Stimulated activated CD4-positive, alpha-beta T cell treated with anti-CD3 and anti-CD28 coated beads, Interleukin-4, amount 100 ng/mL, for 24 hours (primary cell): ENCODE measurements at regions not wholly inside any gene's neighbourhood (a gene's known extent, or its start where the extent isn't known, plus 50 kb on each side); places are given as distances from the start of the nearest gene placed in this dataset.
"Not testable (repeated sequence)": the region's sequence is repeated elsewhere in the genome, so short reads cannot be mapped to it uniquely, and the experiment has no call there.

Experiments used
- DNase-seq: peaks from one replicate; pipeline ENCODE4 v3.0.0-alpha.2; 2020

- DNase-seq, result no peak
Observed at GRCh38 chr4:111441687-111442086, 703.6 kb upstream of the FAM241A start.

DNA sequence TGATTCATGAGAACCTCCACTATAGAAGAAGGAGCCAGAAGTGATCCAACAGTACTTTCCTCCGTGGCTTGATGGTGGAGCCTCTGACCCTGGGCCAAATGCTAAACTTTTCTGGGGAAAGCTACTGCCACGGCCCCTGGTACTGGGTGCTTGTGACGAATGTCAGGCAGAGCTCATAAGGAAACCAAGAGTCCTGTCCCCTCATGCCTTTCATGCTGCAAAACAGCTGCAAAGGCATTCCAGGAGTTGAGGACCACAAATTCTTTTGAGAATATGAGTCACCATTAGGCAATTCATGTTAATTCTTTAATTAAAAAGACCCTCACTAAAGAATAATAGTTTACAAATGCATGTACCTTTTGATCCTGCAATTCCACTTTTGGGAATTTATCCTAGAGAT is 700.4 kb upstream of the FAM241A start:
- not testable (repeated sequence) for DNase-seq

- no peak for DNase-seq
Observed at GRCh38 chr4:111449657-111450056, 695.6 kb upstream of the FAM241A start.

GRCh38 chr4:111450867-111451266 is 694.4 kb upstream of the FAM241A start:
- no peak for DNase-seq

- no peak for DNase-seq
Observed at GRCh38 chr4:111453216-111453615, 692.0 kb upstream of the FAM241A start.

GRCh38 chr4:111454961-111455360 is 690.3 kb upstream of the FAM241A start:
- DNase-seq, result no peak

- DNase-seq, result no peak
Observed at GRCh38 chr4:111464251-111465045, 680.8 kb upstream of the FAM241A start.

DNA sequence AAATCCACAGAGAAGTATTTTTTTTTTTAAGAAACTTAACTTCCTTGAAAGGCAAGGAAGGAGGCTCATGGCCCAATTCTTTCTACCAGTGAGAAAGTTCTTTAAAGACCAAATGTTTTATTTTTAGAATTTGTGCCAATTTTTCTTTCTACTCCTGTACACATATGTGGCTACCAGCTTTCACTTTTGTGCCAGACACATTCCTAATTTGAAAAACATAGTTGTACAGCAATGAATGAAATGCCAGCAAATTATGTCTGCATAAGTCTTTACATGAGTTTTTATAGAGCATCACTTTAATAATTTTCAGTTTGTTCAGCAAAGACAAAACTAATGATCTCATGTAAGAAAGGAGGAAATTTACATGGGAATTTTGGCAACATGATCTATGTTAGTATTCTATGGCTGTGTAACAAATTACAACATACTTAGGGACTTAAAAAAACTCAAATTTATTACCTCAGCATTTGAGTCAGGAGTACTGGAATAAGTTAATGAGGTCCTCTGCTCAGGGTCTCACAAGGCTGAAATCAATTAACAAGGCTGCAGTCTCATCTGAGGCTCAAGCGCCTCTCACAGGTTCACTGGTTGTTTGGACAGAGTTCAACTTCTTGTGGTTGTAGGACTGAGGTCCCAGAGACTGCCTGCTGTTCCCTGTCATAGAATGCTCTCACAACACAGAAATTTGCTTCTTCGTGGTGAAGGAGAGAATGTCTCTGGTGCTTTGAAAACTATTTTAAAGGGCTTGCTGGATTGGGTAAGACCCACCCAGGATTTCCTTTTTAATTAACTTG is 678.2 kb upstream of the FAM241A start:
- no peak for DNase-seq

- DNase-seq, result no peak
Observed at GRCh38 chr4:111475001-111475400, 670.3 kb upstream of the FAM241A start.

DNA sequence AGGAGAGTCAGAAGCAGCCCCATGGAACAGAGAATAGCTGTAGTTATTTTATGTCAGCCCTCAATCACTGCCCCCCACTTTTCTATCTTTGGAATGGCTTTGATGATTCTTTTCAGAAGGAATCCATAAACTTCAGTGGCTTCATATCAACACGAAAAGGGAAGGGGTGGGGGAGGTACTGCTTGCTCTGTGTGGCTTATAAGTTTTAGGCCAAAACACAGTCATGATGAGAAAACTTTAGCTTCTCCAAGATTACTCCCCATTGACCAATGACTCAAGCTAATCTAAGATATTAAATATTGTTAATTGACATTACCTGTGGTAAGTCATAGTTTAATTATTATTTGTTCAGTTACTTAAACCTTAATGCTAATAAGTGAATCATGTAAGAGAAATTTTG is 669.6 kb upstream of the FAM241A start:
- DNase-seq, result no peak

- DNase-seq, result no peak
Observed at GRCh38 chr4:111480510-111480909, 664.7 kb upstream of the FAM241A start.

GRCh38 chr4:111483375-111484169 is 661.7 kb upstream of the FAM241A start:
- no peak for DNase-seq

GRCh38 chr4:111492496-111492895 is 652.8 kb upstream of the FAM241A start:
- DNase-seq, result no peak

DNA sequence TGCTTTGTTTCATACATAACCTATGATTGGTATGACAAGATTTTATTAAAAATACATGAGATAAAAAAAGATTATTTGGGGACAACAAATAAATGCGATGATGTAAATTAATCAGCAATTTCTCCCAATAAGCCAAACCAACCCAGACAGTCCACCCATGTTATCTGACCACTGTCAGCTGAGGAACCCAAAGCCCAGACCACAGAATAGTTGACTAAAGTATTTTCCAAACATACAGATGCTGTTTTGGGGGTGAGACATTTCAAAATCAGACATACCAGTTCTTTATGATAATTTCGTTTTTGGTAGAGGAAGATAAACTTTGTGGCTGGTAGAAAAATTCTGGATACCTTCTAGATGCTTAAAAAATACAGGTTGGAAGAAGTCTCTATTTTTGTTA is 650.8 kb upstream of the FAM241A start:
- DNase-seq, result no peak

- DNase-seq, result no peak
Observed at GRCh38 chr4:111494971-111495370, 650.3 kb upstream of the FAM241A start.

DNA sequence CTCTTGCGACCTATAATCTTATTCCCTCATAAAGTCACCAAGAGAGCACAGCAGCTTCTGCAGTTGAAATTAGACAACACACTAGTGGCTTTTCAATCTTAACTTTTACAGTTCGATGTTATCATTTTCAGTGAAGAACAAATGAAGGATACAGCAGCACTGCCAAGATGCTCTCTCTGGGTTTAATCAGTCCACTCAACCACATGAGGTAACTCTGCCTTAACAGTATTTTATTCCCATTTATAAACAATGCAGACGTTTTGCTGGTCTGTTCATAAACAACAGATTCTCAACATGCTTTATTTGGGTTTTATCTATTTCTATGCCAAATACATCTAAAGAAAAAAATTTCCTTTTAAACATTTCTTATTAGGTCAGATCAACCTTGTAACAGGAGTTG is 646.0 kb upstream of the FAM241A start:
- DNase-seq, result no peak

- DNase-seq, result no peak
Observed at GRCh38 chr4:111499706-111500105, 645.5 kb upstream of the FAM241A start.

DNA sequence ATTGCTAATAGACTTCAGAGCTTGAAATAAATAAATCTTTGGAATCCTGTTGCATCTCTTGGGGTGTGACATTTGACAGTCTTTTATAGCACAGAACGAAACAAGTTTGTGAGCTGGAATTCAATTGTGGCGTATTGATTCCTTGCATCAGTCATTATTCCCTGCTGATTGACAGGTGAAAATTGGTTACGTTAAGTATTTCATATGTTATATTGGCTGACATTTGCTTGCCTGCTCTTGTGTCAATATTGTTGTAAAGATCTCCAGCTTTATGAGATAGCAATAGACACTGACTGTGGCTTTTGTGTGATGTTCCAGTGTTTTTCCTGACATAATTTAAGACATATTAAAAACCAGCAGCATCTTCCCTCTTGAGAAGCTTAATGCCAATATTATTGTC is 644.4 kb upstream of the FAM241A start:
- DNase-seq, result no peak

DNA sequence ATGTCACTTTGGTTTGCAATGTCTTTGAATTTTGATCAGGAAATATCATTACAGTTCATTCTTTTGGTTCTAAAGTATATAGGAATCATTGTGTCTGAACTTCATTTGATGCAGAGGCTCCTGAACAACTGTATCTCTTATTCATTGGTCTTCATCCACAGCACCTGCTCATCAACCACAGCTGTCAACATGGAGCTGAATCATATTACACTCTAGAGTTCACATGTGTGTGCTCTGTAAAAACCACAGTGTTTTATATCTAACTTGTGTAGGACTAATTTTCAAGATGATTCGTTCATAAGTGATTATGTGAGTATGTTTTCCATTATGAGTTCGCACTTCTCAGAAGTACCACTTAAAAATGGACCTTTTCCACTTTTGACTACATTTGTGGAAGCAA is 643.3 kb upstream of the FAM241A start:
- DNase-seq, result no peak

DNA sequence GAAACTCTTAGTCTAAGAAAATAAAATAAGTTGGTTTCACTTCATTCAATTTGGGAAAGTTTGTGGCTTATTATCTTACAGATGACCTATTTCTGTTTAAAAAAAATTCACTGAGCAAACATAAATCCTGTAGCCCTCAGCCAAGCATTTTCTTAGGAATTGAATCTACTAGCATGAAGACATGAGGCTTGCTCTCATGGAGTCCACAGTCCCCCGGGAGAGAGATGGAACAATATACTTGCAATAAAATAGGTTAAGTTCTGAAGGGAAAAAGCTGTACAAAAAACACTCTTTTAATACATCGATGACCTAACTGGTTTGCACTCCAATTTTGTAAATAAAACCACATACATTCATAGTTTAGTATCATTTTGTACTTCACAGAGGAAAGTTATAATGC is 642.6 kb upstream of the FAM241A start:
- no peak for DNase-seq

- DNase-seq, result no peak
Observed at GRCh38 chr4:111506706-111507105, 638.5 kb upstream of the FAM241A start.

- DNase-seq, result no peak
Observed at GRCh38 chr4:111510535-111510934, 634.7 kb upstream of the FAM241A start.

DNA sequence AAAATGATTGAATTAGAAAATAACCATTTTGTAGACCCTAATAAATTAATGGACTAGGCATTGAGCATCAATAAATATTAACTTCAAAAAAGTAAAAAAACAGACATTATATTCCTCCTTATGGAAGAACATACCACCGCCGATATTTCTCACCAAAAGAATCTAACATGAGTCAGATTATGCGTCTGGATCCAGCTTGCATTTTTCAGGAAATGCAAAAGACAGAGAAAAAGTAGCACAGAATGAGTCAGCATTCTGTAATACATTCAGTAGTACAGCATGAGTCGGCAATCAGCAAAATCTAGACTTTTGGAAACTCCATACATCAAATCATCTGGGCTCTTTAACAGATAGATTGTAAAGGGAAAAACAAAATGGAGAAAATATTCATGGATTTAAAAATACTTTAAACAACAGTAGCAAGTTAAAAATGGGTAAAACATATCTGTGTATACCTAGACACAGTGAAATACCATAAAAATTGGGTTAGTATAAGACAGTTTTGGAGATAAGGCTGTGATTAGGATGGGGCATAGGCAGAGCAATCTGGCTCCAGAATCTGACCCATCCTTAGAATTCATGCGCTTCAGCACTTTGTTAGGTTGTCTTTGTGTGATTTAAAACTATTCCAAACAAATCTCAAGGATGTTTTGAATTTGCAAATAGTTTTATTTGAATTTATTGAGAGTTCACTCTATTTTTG is 633.0 kb upstream of the FAM241A start:
- no peak for DNase-seq
